K562 (cell line): ENCODE measurements at regions not wholly inside any gene's neighbourhood (a gene's known extent, or its start where the extent isn't known, plus 50 kb on each side); places are given as distances from the start of the nearest gene placed in this dataset.

ENCODE experiments used
- ATAC-seq: fragments of 200-7000 bp; cut with Tn5 transposase; 3 replicates; pipeline ENCODE4 v1.9.1; 2020; ENCODE audit warnings: moderate library complexity
- BruUV-seq: library from RNA; stranded (reverse); fragments of 400-500 nt; replicated peaks from 2 replicates; lab custom pipeline; 2021; lab: Mats Ljungman, UMichigan
- CTCF ChIA-PET: fragments of 300-600 bp; formaldehyde crosslinking; extraction: SDS; loops from one replicate; lab custom pipeline; 2021; ENCODE audit warnings: low intra/inter-chr PET ratio; lab: Yijun Ruan, JAX
- POLR2A ChIA-PET: fragments of 300-600, 350-650 bp; sonication (Branson Sonifier 250); formaldehyde crosslinking; extraction: SDS; loops from one replicate; lab custom pipeline; 2021; ENCODE audit warnings: antibody characterized with exemption, inconsistent platforms; lab: Yijun Ruan, JAX
- DNase-seq, 4 experiments: peaks; one replicate each; pipeline versions ENCODE4 v3.0.0 to v3.0.0-alpha.2; 2011 to 2018; ENCODE audit warnings: low spot score in 3 of 4, mixed read lengths in 3 of 4; ENCODE audit errors: extremely low read depth in 1 of 4
- FAIRE-seq: peaks from 2 replicates; lab custom pipeline; 2011; peaks lifted over from hg19 to GRCh38; lab: Jason Lieb, UNC
- H2AFZ ChIP-seq: 2 replicates; pipeline ENCODE4 v1.6.0; 2011; ENCODE audit warnings: low read depth, low read length, control low read depth, inconsistent platforms
- H3K27ac ChIP-seq: fragments of 200-600 bp; 3 replicates; pipeline ENCODE4 v1.8.0; 2011; ENCODE audit warnings: low read depth, mild to moderate bottlenecking, control low read depth, inconsistent platforms, low read length, moderate library complexity, mixed read lengths; ENCODE audit errors: extremely low read depth
- H3K27me3 ChIP-seq, 2 experiments: fragments of 300-600 bp in 1 of 2; 2 replicates in 1 of 2; 3 replicates in 1 of 2; pipeline versions ENCODE4 v1.6.0 to v1.8.0; 2011; ENCODE audit warnings: inconsistent platforms in 2 of 2, low read length in 2 of 2, mild to moderate bottlenecking in 1 of 2, mixed read lengths in 1 of 2, moderate library complexity in 1 of 2; ENCODE audit not compliant: control insufficient read depth in 2 of 2, insufficient read depth in 2 of 2
- H3K36me3 ChIP-seq: fragments of 300-600 bp; 3 replicates; pipeline ENCODE4 v1.8.0; 2011; ENCODE audit warnings: mild to moderate bottlenecking, low read length, inconsistent platforms; ENCODE audit not compliant: control insufficient read depth, insufficient read depth
- H3K4me1 ChIP-seq, 2 experiments: fragments of 200-600 bp in 1 of 2; replicated peaks in 1 of 2; 2 replicates in 1 of 2; 3 replicates in 1 of 2; pipeline versions ENCODE4 v1.5.1 to v1.8.0; 2011; ENCODE audit warnings: inconsistent platforms in 2 of 2, low read length in 2 of 2, mild to moderate bottlenecking in 1 of 2, mixed read lengths in 1 of 2, moderate library complexity in 1 of 2; ENCODE audit not compliant: control insufficient read depth in 2 of 2, insufficient read depth in 2 of 2
- H3K4me2 ChIP-seq: 2 replicates; pipeline ENCODE4 v1.6.1; 2011; ENCODE audit warnings: low read length, control low read depth, inconsistent platforms, mixed read lengths; ENCODE audit not compliant: insufficient read depth
- H3K4me3 ChIP-seq: fragments of 200-600 bp; sonication (generic), shearing (Covaris generic); 2 replicates; pipeline ENCODE4 v1.5.1; 2016; ENCODE audit warnings: control low read depth, inconsistent platforms
- H3K79me2 ChIP-seq: fragments of 200-600 bp; 3 replicates; pipeline ENCODE4 v1.8.0; 2011; ENCODE audit warnings: low read length, inconsistent platforms; ENCODE audit not compliant: control insufficient read depth, insufficient read depth
- H3K9ac ChIP-seq, 2 experiments: 2 replicates each; pipeline versions ENCODE4 v1.6.0 to v1.6.1; 2011; ENCODE audit warnings: low read depth in 2 of 2, low read length in 2 of 2, control low read depth in 1 of 2, inconsistent platforms in 1 of 2, mild to moderate bottlenecking in 1 of 2, mixed read lengths in 1 of 2; ENCODE audit not compliant: insufficient read depth in 1 of 2
- H3K9me1 ChIP-seq: one replicate; pipeline ENCODE4 v1.6.0; 2011; ENCODE audit warnings: inconsistent platforms, mild to moderate bottlenecking, low read length, moderate library complexity; ENCODE audit not compliant: control insufficient read depth, insufficient read depth
- H3K9me3 ChIP-seq: replicated peaks from 2 replicates; pipeline ENCODE4 v1.5.1; 2011; ENCODE audit warnings: low read depth, low read length, inconsistent platforms; ENCODE audit not compliant: control insufficient read depth, insufficient read depth
- H4K20me1 ChIP-seq: replicated peaks from 2 replicates; pipeline ENCODE4 v1.6.1; 2011; ENCODE audit warnings: low read length, inconsistent platforms, mixed read lengths; ENCODE audit not compliant: control insufficient read depth, insufficient read depth
- HNRNPK ChIP-seq: fragments of 200-400 bp; formaldehyde crosslinking; IDR thresholded peaks from one replicate; pipeline ENCODE4 v1.6.1; 2018; ENCODE audit warnings: mild to moderate bottlenecking, low read depth, low read length; ENCODE audit not compliant: poor library complexity, severe bottlenecking
- JUN ChIP-seq, 2 experiments: sonication (generic) in 1 of 2; formaldehyde crosslinking in 1 of 2; IDR thresholded peaks; 2 replicates each; pipeline versions ENCODE4 v1.6.1 to v1.8.0; 2012 to 2022; ENCODE audit warnings: borderline replicate concordance in 2 of 2, mild to moderate bottlenecking in 2 of 2, improper control_type of control experiment in 1 of 2, low read depth in 1 of 2, low read length in 1 of 2, missing genetic modification reagents in 1 of 2
- PHF21A ChIP-seq: fragments of 450-650 bp; IDR thresholded peaks from 2 replicates; pipeline ENCODE4 v1.6.1; 2017; ENCODE audit warnings: low read depth, borderline replicate concordance
- SMAD4 ChIP-seq: fragments of 250-450 bp; sonication (Bioruptor Pico); conservative IDR thresholded peaks from 2 replicates; pipeline ENCODE4 v1.8.0; 2021; ENCODE audit warnings: inconsistent platforms, mild to moderate bottlenecking, moderate library complexity
- SREBF2 ChIP-seq: sonication (generic); formaldehyde crosslinking; IDR thresholded peaks from 2 replicates; pipeline ENCODE4 v1.4.0; 2020; ENCODE audit warnings: mild to moderate bottlenecking, missing genetic modification reagents
- TFAM ChIP-seq: fragments of 250-450 bp; sonication (Bioruptor Pico); conservative IDR thresholded peaks from 2 replicates; pipeline ENCODE4 v1.5.0; 2021; ENCODE audit warnings: mild to moderate bottlenecking, moderate library complexity
- WGBS: fragments of 100-300 bp; shearing (Covaris generic); methylation state at CpG from one replicate; pipeline ENCODE4 v1.1.6; 2016; ENCODE audit warnings: low coverage, mixed read lengths; ENCODE audit not compliant: insufficient coverage; ENCODE audit errors: missing lambda C conversion rate; 5-methylcytosine and 5-hydroxymethylcytosine counted together
- in situ Hi-C: fragments of 300-500 bp; cut with MboI; formaldehyde crosslinking; loops from 4 replicates; pipeline ENCODE4 v1.15.0; 2018; ENCODE audit warnings: inconsistent platforms, mixed read lengths
- intact Hi-C: fragments of 100-400 bp; cut with micrococcal nuclease; formaldehyde crosslinking; loops from 2 replicates; pipeline ENCODE4 v1.14.2; 2022
- TF ChIP-seq, protein P1 (sequence below), 2 experiments: fragments of 450-650 bp; IDR thresholded peaks; 2 replicates each; pipeline ENCODE4 v1.6.1; 2016
- TF ChIP-seq, protein P2 (sequence below): fragments of 250-450 bp; sonication (Bioruptor Pico); IDR thresholded peaks from 2 replicates; pipeline ENCODE4 v1.5.0; 2020; ENCODE audit warnings: mild to moderate bottlenecking

DNA sequence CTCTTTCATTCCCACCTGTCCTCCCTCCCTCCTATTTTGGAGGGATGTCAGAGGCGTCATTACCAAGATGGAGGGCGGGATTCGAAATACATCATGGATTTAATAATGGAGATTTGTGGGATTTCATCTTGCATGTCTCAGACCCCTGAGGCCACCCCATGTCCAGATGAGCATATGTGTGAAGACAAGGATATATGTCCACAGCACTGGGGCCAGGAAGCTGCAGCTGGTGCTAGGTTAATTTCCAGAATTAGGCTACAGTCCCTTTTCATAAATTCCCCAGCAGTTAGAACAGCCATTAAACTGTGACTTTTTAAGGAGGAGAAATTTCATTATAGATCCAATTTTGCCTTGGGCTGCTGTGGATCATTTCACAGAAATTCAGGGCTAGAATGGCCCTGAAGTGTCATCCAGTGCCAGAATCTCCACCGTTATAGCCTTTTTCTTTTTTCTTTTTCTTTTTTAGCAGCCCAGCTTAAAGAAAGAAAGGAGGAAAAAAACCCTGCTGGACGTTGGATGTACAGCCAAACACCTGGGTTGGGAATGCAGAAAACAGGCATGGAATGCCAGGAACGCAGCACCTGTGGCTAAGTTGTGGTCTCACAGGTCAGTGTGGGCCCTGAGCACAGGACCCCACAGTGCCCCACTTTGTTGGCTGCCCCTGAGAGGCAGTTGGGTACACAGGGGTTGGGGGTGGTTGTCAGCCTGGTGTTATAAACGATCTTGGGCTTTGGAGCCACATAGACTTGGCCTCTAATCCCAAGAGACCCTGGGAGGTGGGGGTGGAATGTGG lies 50.2 kb upstream of the CXCL14 start:
- Histone ChIP-seq H3K27ac (no peak overlapping the region), H3K4me3 (no peak overlapping the region), H3K4me2 (no peak overlapping the region), H3K4me1 (no peaks in the 10 kb centered on the region), H4K20me1 (no peaks in the 10 kb centered on the region; the same call in 1 of the 2 replicates), H3K9me3 (no peaks in the 10 kb centered on the region), H2AFZ (no peak overlapping the region), H3K79me2 (no peaks in the 10 kb centered on the region), H3K27me3 (peaks cover 0 to 23% of the 10 kb centered on the region in 2 experiments; a peak in 2 of 5 replicates), H3K36me3 (no peaks in the 10 kb centered on the region), H3K9me1 (no peaks in the 10 kb centered on the region), H3K9ac (no peak overlapping the region)
- ATAC-seq (no peak), DNase-seq (no peak), FAIRE-seq (no peak)
- ChIA-PET CTCF (no interaction called here), POLR2A (no interaction called here)
- 0% methylated on average over 7 of the region's 7 CpGs for WGBS
- TF ChIP-seq TFAM (CRISPR knock-in tag) = no peak
- no peak for TF ChIP-seq SREBF2 (CRISPR knock-in tag)
- TF ChIP-seq, protein P1, sequence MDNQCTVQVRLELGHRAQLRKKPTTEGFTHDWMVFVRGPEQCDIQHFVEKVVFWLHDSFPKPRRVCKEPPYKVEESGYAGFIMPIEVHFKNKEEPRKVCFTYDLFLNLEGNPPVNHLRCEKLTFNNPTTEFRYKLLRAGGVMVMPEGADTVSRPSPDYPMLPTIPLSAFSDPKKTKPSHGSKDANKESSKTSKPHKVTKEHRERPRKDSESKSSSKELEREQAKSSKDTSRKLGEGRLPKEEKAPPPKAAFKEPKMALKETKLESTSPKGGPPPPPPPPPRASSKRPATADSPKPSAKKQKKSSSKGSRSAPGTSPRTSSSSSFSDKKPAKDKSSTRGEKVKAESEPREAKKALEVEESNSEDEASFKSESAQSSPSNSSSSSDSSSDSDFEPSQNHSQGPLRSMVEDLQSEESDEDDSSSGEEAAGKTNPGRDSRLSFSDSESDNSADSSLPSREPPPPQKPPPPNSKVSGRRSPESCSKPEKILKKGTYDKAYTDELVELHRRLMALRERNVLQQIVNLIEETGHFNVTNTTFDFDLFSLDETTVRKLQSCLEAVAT (IDR thresholded peaks at IDR 0.05) = no peak
- TF ChIP-seq SMAD4 (CRISPR knock-in tag) = no peak
- no peak for TF ChIP-seq PHF21A
- TF ChIP-seq JUN (IDR thresholded peaks at IDR 0.05; ENCODE audit: borderline replicate concordance, low read depth, low read length) = no peak
- TF ChIP-seq JUN (CRISPR knock-in tag; IDR thresholded peaks at IDR 0.05; ENCODE audit: borderline replicate concordance) = no peak
- TF ChIP-seq, protein P2, sequence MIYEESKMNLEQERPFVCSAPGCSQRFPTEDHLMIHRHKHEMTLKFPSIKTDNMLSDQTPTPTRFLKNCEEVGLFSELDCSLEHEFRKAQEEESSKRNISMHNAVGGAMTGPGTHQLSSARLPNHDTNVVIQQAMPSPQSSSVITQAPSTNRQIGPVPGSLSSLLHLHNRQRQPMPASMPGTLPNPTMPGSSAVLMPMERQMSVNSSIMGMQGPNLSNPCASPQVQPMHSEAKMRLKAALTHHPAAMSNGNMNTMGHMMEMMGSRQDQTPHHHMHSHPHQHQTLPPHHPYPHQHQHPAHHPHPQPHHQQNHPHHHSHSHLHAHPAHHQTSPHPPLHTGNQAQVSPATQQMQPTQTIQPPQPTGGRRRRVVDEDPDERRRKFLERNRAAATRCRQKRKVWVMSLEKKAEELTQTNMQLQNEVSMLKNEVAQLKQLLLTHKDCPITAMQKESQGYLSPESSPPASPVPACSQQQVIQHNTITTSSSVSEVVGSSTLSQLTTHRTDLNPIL (CRISPR knock-in tag) = no peak
- TF ChIP-seq HNRNPK = no peak
- intact Hi-C loops (no loop called here), in situ Hi-C loops (no loop called here)
- BruUV-seq = no TSS peak
